NCI-H1105 (cell line): ENCODE measurements at regions not wholly inside any gene's neighbourhood (a gene's known extent, or its start where the extent isn't known, plus 50 kb on each side); places are given as distances from the start of the nearest gene placed in this dataset.
"Not testable (repeated sequence)": the region's sequence is repeated elsewhere in the genome, so short reads cannot be mapped to it uniquely, and the experiment has no call there.

Experiments used
- DNase-seq: peaks from one replicate; lab custom pipeline; 2025; lab: John Stamatoyannopoulos, UW

DNA sequence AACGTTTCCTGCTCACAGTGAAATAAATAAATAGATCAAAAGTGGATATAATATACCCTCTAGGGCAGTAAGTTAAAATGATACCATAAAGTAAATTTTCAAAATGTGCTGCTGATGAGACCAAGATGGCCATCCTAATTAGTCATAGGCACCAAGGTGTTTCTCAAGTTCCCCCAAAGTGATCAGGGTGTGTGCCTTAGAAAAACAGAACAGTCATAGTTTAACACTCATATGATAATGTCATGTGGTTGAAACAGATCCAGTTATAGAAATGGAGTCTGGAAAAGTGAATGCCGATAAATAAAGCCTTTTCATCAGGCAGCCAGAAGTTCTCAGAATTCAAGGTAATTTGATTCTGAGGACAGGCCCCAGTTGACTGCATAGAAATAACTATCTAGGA is 161.5 kb upstream of the CDKN2B start:
- DNase-seq, result no peak

DNA sequence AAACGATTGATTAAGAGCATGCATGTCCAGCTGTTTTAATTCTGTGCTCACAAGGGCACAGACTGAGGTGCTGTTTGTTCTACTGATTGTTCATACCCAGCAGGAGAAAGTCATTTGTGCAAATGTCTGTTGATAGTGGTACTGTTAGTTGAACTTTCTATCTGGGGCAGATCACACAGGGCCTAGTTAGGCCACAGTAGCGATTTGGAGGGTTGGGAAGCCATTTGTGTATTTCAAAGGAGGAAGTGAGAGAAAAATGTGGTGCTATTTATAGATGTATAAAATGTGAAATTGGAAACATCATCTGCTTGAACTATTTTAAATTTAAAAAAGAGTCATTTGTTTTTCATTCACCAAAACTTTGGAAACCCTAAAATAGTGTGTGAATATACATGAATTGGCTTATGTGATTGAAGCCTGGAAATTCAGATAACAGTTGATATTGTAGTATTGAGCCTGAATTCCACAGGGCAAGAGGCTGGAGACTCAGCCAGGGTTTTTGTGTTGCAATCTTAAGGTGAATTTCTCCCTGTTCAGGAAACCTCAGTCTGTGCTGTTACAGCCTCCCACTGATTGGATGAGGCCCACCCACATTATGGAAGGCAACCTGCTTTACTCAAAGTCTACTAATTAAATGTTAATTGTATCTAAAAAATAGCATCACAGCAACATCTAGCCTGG is 162.0 kb upstream of the CDKN2B start:
- DNase-seq, result no peak

DNA sequence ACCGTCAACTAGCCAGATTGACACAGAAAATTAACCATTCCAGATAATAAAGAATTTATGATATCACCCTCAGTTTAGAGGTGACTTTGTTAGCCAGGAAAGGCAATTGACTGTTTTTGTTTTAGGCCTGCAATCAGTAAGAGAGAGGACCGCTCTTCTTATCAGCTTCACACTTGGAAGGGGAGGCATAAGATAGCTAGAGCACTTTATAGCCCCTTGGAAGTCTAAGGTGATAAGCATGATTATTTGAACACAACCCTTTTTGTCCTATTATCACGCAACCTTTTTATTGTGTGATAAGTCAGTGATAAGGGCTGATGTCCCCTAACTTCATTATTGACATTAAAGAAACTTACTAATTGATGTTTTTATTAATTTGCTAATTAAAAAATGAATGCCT is 162.6 kb upstream of the CDKN2B start:
- DNase-seq, result no peak

DNA sequence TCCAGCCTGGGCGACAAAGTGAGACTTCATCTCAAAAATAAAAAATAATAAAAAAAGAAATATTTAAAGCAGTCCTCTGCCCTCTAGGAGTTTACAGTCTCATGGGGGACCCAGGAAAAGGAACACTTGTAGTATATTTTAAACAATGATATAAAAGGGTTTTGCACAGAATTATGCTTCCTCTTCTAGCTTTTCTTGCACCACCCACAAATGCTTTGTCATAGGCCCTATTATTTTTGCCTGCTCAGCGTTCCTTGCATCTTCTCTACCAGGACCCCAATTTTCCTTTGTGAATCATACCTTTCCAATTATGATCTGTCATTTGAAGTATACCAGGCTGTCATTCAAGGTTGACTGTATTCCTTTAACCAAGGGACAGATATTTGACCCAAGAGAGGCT is 164.8 kb upstream of the CDKN2B start:
- no peak for DNase-seq

DNA sequence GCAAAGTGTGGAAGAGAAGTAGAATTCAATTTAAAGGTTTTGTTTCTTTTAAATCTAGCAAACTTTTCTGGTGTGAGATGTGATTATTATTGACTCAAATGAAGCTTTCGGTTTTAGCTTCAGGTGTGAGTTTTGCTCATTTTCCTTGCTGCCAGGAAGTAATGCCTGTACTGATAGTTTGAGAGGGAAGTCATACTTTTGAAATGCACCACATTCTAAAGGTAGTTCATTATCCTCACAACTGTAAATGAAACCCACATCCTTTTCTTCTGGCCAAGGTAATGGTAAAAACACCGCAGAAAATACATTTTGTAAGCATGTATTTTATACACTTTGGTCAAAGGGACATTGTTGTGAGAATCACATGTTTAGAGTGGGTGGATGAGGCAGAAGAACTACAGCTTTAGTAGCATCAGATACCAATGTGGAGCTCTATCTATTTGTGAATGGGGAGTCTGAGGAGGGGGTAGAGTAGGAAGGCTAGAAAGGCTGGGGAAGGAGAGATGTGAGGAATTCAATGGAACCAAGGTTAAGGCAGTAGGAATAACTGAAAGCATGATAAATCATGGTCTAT is 167.0 kb upstream of the CDKN2B start:
- DNase-seq, result no peak

DNA sequence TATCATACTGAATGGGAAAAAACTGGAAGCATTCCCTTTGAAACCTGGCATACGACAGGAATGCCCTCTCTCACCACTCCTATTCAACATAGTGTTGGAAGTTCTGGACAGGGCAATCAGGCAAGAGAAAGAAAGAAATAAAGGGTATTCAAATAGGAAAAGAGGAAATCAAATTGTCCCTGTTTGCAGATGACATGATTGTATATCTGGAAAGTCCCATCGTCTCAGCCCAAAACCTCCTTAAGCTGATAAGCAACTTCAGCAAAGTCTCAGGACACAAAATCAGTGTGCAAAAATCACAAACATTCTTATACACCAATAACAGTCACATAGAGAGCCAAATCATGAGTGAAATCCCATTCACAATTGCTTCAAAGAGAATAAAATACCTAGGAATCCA is 171.9 kb upstream of the CDKN2B start:
- DNase-seq, result not testable (repeated sequence)

DNA sequence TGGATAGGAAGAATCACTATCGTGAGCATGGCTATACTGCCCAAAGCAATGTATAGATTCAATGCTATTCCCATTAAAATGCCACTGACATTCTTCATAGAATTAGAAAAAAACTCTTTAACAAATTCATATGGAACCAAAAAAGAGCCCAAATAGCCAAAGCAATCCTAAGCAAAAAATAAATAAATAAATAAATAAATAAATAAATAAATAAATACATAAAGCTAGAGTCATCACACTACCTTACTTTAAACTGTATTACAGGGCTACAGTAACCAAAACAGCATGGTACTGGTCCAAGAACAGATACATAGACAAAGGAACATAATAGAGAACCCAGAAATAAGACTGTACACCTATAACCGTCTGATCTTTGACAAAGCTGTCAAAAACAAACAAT is 180.4 kb upstream of the CDKN2B start:
- no peak for DNase-seq

DNA sequence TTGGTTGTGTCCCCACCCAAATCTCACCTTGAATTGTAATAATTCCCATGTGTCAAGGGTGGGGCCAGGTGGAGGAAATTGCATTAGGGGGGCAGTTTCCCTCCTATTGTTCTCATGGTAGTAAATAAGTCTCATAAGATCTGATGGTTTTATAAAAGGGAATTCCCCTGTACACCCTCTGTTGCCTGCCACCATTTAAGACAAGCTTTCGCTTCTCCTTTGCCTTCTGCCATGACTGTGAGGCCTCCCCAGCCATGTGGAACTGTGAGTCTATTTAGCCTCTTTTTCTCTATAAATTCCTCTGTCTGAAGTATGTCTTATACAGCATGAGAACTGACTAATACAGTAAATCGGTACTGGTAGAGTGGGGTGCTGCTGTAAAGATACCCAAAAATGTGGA is 187.9 kb upstream of the CDKN2B start:
- DNase-seq, result not testable (repeated sequence)

DNA sequence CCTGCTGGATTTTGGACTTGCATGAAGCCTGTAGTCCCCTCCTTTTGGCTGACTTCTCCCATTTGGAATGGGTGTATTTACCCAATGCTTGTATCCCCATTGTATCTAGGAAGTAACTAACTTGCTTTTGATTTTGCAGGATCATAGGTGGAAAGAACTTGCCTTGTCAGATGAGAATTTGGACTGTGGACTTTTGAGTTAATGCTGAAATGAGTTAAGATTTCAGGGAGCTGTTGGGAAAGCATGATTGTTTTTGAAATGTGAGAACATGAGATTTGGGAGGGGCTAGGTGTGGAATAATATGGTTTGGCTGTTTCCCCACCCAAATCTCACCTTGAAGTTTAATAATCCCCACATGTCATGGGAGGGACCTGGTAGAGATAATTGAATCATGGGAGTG is 189.6 kb upstream of the CDKN2B start:
- no peak for DNase-seq

DNA sequence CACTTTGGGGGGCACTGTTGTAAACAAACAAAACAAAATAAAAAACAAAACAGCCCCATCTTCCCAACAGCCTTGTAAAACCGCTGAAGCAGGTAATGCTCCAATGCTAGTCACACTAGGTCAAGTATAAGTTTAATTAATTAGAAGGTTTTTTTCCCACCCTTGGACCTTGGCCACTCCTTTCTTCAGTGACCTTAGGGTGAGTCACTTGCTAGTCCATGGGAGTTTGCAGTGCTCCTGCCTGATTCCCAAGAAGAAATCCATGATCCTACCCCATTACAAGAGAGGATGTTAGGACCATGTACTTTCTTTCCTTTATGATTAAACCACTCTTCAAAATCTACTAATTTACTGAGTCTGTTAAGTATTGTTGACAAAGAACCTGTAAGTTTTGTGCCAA is 192.2 kb upstream of the CDKN2B start:
- DNase-seq, result no peak

DNA sequence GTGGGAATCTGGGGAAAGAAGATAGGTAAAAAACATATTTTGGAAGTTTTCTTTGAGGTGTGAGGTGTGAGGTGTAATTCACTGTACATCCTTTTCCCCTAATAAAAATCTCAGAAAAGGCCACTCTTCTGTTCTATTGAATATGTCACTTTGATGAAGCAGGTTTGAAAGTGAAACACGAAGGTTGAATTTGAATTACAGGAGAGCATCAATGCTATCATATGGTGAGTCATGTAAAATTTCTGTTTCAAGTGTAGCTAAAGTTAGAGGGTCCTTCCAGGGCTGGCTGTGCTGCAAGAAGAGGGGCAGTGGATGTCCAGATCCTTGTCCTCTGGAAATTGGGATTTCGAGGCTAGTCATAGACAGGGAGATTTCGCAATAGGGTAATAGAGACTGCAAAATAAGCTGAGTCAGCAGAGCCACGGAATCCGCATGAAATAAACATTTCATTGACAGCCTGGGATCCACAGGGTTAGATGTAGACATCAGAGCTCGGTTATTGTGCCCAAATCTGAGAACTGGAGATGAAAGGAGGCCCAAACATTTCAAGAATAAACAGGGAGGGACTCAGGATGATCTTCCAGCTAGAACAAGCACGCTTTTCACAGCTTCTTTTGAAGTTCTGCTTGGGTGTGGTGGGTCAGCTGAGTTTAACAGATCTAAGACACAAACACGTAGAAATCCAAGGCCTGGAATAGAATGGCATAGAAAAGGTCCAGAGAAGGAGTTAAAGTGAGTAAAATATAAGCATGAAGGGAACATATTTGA is 194.4 kb upstream of the CDKN2B start:
- no peak for DNase-seq

DNA sequence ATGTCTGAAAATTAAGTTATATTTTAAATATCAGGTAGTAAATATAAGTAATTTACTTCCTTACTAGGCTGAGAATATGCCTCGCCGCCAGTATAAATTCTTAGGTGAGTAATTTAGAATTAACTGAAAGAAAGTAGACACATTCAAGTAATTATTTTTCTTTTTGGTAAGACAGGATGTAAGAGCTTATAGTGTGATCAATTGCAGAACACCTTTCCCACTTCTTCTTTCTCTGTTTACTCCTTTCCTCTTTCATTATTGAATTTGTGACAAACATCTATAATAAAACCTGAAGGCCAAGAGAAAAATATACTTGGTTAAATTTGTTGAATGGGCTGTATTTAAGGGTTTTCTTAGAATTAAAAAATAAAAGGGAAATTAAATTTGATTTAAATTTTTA is 195.1 kb upstream of the CDKN2B start:
- no peak for DNase-seq

DNA sequence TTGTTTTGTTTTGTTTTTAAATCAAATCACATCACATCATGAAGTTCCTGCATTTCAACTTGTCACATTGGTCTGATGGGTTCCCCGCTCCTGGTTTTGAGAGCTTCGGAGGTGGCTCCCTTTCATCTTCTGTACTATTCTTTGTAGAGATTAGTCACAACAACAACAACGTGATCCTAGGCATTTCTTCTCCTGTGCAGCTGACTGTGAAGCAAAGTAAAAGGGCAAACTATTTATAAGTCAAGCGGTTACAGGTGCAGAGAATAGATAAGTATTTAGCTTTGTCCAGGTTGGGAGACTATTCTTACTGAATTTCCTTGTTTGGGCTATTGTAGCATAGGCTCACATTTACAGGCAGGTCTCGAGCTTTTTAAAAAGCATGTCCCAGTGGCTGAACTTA is 197.7 kb upstream of the CDKN2B start:
- no peak for DNase-seq

DNA sequence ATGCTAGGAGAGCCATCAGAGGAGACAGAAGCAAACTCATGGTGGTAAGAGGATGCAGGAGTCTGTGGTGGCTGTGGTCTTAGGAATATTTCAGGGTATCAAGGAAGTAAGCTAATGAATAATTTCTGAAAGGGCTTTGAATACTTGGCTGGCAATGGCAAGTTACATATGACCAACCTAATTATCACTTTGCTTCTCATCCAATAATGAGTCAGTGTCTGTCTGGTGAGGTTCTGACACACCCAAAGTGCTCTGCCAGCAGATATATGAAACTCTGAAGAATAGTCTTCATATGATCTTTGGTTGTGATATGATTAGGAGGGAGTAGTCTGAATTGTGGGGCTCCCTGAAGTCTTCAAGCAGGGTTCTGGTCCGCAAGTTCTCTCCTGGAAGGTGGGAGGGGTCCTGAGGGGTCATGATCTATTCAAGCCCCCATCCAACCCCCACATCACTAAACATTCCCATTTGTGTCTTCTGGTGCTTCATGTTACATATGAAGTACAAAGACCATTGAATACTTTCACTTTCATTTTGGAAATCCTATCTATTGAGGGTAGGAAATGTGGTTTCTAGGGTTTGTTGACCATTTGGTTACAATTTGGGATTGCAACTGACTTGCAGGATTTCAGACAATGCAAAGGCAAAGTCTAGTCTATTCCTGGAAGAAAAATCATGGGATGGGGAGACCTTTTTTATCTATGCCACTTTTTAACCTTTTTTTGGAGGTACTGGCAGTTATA is 199.9 kb upstream of the CDKN2B start:
- DNase-seq, result no peak

DNA sequence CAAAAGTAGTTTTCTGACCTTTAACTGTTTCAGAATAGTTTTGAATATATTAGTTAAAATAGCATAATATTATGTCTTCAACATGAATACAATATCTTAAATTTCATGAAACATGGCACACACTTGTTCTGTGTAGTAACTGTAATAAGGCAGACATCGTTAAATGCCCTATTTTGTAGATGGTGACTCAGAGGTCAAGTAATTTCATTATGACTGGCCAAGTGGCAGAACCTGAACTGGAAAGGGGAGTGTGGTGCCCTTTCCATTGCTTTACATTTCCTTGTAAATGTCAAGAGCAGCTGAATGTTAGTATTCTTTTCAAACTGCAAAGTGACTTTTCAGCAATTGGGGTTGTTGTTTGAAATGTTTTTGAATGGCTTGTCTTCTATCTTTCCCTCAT is 201.2 kb upstream of the CDKN2B start:
- DNase-seq, result no peak

DNA sequence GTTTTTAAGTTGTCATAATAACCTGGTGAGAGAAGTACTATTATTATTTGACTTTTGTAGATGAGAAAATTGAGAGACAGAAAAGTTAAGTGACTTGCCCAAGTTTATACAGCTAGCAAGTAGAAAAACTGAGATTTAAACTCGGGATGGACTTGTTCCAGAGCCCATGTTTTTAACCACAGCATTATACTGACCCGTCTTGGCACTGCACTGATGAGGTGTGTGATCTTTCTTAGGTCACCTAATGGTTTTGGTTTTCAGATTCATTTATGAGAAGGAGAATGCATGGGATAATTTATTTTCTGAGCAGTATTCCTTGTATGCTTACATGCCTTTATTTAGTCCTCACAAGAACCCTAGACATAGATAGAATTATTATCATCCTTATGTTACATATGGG is 201.8 kb upstream of the CDKN2B start:
- no peak for DNase-seq

DNA sequence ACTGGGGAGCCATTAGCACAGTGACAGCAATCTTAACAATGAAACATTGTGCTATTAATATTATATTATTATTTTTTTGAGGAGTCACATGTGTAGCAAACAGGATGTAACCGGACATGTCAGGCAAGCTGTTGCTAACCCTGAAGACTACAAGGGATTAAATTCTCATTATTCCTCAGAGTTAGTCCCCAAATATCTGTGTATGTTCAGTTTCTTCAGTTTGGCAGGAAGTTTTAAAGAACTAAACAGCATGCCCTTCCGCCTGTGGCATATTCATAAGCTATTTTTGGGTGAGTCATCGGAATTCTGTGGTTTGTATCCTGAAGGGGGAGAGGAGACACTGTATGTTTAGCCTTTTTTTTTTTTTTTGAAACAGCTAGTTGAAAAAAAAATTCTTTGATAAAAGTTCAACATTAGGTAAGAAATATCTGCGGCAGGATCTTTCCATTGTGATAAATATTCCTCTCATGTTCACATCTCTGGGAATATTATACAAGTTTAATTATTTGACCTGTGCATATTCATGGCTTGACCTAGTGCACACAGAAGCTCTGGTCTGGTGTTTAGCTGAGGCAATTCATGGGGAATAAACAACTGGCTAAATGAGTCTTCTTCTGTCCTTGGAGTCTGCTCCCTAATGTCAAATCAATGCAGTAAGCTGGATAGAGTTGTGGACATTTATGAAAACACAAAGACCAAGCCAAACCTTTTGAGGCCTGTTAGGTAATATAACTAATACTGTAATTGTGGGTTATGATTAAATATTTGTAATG is 202.7 kb upstream of the CDKN2B start:
- no peak for DNase-seq

DNA sequence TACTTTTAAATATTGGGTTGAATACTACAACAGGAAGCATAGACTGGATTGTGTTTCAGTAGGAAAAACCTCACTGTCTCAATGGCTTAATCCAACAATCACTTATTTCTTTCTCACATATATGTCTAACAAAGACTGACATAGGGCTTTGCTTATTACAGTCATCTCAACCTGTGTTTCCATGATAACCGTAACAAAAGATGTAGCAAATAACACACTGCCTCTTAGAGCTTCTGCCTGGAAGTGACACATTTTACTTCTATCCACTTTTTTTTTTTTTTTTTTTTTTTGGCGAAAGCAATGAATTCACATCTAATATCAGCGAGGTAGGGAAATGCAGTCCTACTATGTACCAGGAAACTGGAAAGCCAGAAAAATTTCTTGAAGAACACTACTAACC is 204.9 kb upstream of the CDKN2B start:
- no peak for DNase-seq

DNA sequence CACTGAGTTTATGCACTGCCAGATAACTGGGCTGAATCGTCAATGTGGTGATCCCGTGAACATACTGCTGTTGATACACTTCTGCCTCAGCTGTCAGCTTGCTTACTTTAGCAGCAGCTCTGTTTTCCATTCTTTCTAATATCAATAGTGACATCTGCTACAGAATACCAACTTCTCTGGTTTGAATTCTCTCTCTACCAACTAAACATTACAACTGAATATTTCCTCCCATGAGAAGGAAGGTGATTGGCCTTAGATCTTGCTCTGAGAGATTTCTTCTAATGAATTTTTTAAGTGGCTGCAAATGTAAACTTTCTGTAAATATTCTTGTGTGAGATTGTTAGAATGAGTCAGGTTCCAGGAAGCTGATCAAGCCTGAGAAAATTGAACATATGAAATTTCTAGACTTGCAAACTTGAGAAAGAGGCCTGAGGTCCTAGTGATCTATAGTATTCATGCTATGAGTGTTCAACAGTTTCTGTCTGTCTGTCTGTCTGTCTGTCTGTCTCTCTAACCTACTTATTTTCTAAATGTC is 205.5 kb upstream of the CDKN2B start:
- DNase-seq, result no peak

DNA sequence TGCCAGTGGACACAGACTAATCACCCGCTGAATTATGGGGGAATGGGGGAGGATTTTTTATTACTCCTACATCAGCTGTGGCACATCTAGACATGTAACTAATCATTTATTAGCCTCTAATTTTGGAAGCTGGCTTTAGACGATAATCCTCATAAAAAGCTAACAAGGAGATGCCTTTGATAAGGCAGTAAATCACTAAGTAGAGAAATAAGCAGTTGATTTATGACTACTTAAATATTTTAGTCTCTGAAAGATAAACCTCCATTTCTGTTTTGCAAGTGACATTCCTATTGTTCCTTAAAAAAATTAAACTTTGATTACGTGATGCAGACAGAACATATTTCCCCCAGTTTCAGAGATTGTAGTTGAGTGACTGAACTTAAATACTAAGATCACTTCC is 206.4 kb upstream of the CDKN2B start:
- DNase-seq, result no peak

DNA sequence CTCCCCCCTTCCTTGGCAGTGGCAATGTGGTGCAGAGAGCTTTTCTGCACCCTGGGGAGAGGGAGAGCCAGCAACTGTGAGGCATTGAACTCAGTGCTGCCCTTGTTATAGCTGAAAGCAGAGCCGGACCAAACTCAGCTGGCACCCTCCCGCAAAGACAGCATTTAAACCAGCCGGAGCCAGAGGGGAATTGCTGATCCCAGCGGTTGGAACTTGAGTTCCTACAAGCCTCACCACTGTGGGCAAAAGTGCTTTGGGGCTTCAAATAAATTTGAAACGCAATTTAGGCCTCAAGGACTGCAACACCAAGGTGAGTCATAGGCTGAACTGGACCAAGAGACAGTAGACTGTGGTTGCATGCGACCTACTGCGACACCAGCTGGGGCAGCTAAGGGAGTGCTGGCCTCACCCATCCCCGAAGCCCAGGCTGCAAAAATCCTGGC is 207.6 kb upstream of the CDKN2B start:
- no peak for DNase-seq

DNA sequence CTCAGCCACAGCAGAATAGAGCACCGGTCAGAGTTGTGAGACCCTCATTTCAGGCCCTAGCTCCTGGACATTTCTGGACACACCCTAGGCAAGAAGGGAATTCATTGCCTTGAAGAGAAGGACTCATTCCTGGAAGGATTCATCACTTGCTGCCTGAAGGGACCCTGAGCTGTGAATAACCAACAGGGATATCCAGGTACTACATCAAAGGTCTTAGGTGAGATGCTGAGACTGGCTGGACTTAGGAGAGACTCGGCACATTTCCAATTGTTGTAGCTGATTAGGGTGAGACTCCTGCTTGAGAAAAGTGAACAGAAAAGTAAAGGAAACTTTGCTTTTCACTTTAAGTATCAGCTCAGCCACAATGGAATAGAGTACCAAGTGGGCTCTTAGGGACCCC is 208.1 kb upstream of the CDKN2B start:
- DNase-seq, result no peak
